GM19324 (cell line): ENCODE measurements at regions not wholly inside any gene's neighbourhood (a gene's known extent, or its start where the extent isn't known, plus 50 kb on each side); places are given as distances from the start of the nearest gene placed in this dataset.
"Not testable (repeated sequence)": the region's sequence is repeated elsewhere in the genome, so short reads cannot be mapped to it uniquely, and the experiment has no call there.

Experiments used
- ATAC-seq: cut with Tn5 transposase; IDR thresholded peaks from one replicate; pipeline ENCODE4 v1.9.1; 2021; ENCODE audit warnings: mild to moderate bottlenecking, moderate library complexity; ENCODE audit not compliant: unreplicated experiment, low FRiP score

DNA sequence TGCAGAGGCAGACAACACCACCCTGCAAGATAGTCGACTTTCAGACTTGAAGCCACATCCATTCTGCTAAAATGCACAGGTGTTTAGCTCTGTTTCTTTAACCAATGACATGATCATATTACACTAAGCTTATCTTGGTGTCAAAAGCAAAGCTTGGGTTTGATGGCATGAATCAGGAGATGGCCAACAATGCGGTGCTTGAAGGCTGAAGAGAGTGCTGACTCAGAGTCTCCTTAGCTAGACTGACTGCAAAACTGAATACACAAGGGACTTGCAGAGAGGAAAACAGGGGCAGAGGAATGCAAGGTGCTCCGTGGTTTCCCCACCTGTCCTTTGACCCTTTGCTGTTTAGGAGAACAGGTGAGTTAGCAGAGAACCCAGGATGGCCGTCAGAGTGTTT lies 262.6 kb downstream of the SIPA1L2 start:
- no peak for ATAC-seq

DNA sequence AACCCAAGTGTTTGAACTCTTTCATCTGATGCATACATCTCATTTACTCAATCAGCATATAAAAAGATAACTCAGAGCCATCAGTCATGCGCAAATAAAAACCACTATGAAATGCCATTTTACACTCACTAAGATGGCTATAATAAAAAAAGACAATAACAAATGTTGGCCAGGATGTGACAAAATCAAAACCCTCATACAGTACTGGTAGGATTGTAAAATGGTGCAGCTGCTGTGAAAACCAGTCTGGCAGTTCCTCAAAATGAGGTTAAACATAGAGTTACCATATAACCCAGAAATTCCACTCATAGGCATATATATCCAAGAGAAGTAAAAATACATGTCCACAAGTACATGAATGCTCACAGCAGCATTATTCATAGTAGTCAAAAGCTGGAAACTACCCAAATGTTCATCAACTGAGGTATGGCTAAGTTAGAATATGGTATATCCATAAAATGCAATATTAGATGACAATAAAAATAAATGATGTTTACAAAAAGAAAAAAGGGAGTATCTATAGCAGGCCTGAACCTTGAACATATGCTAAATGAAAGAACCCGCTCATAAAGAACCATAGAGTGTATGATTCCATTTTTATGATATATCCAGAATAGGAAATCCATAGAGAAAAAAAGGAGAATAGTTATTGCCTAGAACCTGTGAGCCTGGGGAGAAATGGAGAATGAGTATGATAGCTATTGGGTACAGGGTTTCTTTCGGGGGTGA lies 265.1 kb downstream of the SIPA1L2 start:
- ATAC-seq = no peak

DNA sequence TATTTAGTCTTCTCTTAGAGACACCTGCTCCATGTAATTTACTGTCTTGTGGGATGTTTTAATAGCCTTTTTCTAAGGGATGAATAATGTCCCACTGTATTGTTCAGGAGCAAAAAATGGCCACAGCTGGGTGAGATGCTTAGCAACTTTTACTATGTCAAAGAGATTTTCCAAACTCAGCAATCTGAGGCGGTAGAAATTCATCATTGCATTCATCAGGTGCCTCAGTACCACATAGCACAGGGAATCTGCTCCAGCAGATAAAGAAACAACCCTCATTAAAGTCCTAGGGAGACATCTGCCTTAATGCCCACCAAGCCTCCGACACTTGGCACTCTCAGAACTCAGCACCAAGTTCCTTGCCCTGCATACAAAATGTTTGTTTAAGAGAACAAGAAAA lies 266.9 kb downstream of the SIPA1L2 start:
- ATAC-seq = no peak

DNA sequence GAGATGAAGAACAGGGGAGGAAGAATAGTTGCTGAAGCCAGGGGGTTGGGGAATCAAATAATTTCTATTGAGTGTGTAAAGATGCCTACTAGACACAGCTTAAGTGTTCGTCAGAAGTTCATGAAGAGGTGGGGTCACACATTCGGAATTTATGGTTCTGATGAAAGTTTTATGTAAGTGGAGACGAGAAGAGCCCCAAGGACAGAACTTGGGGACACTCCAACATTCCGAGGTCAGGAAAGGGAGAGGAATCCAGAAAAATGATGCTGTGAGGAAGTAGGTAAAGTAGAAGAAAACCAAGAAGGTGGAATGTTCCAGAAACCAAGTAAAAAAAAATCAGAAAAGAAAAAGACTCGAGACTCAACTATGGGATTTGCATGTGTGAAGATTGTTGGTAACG lies 272.5 kb downstream of the SIPA1L2 start:
- no peak for ATAC-seq

DNA sequence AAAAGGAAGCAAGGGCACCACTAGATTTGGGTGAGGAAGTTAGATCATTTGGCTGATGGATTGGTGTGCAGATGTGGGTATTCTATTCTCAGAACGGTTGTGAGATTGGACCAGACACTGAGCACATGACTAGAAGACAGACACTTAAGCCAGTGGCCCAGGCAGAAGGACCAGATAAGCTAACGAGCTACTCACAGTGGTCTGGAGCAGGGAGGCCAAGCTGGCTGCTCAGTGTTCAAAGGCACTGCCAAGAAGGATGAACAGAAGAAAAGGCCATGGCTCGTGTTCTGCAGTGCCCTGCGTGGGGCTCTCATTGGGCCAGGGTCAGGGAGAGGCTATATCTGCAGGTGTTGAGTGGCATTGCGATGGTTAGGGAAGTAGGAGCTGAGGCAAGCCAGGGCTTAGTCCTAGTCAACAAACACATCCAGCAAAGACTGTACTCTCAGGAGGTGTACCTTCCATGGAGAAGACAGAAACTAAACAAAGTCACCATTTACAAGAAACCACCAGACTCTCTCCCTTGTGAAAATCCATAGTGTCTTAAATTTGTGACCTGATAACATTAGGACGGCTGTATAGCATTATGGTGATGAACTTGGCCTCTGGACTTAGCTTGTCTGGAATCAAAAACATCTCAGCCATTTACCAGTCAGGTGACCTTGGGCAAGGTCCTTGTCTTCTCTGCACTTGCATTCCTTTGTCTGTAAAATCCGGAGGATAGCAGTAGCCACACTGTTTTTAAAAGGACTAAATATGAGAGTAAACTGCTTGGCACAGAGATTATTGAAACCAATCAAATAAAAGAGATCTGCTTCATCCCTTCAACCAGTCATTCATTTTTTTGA lies 274.5 kb downstream of the SIPA1L2 start:
- ATAC-seq = no peak

DNA sequence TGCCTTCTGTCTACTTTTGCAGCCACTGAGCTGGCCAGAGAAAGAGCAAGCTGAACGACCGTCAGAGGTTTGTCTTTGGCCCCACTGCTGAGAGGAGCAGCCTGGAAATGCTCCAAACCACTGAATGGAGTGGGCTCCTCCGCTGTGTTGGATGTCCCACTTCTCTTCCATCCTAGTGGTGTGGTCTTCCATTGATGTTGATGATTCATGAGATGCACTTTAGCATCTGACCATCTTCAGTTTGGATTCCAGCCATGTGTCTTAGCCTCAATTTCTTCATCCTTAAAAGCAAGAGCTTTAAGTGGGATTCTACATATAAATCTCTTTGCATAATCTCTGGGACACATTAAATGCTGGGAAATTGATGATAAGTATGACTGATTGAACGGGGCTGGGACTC lies 276.9 kb downstream of the SIPA1L2 start:
- no peak for ATAC-seq

DNA sequence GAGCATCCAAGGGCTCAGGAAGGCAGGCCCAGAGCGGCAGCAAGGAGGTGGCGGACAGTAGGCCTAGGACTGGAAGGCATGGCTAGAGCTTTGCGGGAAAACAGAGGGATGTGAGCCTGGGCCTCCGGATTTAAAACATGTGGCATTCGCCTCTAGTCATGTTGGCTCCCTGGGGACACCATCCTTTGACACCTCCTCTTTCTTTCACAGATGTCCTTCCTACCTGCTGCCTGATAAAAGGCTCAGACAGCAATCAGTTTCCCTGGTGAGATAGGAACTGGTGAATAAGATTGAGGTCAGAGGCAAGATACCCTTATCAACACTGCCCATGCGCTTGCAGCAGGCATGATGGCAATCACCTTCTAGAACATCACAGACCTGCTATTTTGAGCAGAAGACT lies 277.6 kb downstream of the SIPA1L2 start:
- ATAC-seq = no peak

DNA sequence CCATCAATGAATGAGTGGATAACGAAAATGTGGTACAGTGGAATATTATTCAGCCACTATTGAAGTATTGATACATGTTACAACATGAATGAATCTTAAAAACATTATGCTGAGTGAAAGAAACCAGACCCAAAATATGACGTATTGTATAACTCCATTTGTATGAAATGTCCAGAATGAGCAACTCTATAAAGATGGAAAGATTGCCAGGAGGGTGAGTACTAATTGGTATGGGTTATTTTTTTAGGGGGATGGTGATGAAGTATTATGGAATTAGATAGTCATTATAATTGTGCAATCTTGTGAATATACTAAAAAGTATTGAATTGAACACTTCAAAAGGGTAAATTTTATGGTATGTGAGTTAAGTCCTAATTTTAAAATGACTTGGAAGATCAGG lies 278.6 kb downstream of the SIPA1L2 start:
- no peak for ATAC-seq

DNA sequence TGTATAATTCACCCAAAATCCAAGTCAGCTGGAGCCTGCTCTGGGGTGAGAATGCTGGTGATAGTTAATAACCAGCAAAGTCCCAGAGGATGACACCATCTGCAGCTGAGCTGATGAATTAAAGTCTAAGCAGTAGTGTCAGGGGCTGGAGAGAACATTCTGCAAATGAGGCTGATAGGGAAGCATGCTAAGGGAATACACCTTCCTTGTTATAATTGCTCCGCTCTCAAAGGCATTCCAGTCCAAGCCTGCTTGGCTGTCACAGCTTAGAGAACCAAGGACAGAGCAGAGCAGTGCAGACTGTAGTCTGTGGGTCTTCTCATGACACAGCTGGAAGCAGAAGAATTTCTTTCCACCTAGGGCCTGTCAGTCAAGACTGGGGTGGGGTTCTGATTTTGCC lies 283.1 kb downstream of the SIPA1L2 start:
- ATAC-seq = no peak

DNA sequence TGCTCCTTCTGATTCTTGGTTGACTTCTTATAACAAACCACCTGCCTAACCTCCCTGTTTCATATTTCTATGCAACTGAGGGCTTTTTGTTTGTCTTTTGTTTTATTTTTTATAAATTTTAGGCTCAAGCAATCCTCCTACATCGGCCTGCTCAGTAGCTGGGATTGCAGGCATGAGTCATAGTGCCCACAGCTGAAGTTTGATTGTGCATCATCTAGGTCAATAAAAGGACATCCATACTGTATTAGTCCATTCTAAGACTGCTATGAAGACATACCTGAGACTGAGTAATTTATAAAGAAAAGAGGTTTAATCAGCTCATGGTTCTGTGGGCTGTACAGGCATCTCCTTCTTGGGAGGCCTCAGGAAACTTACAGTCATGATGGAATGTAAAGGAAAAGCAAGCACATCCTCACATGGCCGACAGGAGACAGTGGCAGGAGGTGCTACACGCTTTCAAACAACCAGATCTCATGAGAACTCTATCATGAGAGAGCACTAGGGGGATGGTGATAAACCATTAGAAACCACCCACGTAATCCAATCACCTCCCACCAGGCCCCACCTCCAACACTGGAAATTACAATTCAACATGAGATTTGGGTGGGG lies 285.0 kb downstream of the SIPA1L2 start:
- no peak for ATAC-seq

DNA sequence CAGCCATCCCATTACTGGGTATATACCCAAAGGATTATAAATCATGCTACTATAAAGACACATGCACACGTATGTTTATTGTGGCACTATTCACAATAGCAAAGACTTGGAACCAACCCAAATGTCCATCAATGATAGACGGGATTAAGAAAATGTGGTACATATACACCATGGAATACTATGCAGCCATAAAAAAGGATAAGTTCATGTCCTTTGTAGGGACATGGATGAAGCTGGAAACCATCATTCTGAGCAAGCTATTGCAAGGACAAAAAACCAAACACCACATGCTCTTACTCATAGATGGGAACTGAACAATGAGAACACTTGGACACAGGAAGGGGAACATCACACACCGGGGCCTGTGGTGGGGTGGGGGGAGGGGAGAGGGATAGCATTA lies 285.7 kb downstream of the SIPA1L2 start:
- ATAC-seq = not testable (repeated sequence)

DNA sequence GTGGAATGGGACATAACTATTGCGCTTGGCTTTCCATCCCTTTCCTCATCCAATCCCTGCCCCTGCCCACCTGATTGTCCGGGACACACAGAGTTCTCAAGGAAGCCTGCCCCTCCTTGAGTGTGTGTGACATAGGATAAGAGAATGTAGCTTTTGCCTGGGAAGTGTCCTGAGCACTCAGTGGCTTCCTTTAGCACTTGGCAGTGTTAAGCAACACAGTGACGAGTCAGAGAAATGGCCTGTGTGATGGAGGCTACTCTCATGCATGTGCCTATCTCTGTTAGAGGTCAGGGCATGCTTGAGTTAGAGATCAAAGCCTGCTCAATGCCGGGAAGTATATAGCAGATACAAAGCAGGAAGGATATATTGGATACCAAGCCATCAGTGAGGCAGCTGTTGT lies 289.5 kb downstream of the SIPA1L2 start:
- no peak for ATAC-seq

DNA sequence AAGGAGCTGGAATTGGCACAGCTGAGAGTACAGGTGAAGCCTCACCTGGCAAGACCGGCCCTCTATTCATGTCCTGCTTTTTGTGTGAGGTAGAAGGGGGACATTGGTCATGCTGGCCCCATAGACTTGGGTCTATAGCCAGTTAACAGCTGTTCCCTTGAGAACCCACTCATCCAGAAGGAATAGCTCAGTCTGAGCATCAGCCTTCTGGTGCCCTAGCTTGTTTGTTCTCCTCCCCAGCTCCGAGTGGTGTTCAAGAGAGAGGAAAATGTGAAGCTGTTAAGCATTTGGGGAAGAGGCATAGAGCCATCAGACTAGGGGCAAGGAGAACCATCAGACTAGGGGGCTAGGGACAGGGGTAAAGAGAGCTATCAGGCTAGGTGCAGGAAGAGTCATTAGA lies 290.9 kb downstream of the SIPA1L2 start:
- no peak for ATAC-seq

DNA sequence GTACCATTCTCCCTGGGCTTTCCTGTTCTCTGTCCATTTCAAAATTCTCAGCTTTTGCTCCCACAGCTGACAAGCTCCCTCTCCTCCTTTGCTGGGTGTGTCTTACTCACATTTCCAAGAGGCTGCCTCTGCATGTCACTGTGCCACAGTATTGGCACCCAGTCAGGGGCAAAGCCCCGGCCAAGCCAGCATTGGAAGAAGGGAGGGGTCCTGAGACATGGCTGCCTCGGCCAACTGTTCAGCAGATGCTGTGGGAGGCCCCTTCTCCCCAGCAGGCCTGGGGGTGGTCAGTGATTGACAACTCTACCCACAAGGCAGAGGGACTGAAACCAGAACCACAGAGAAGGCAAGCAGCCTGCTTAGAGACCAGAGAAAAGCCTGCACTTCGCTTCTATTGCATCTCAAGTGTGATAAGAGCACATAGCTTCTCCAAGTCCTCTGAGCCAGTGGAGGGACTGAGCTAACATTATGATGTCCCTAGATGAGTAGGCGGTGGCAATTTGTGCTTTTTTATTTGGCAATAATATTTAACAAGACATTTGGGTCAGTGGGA lies 294.1 kb downstream of the SIPA1L2 start:
- no peak for ATAC-seq

DNA sequence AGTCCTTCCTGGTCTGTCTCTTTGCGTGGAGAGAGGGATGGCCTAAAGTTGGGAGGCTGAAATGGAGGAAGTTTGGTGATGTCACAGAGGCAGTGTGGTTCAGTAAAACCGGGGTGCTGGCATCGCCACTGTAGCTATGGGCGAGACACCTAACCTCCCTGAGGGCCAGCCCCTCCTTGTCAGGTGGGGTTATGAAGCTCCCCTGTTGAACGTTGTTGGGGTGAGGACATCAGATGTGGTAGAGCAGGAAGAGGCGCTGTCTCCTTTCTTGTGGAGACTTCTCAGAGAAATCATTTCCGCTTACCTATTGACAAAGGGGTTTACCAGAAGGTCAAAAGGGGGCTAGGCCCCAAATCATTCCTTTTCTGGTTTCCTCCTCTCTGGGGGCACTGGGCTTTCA lies 294.7 kb downstream of the SIPA1L2 start:
- no peak for ATAC-seq

DNA sequence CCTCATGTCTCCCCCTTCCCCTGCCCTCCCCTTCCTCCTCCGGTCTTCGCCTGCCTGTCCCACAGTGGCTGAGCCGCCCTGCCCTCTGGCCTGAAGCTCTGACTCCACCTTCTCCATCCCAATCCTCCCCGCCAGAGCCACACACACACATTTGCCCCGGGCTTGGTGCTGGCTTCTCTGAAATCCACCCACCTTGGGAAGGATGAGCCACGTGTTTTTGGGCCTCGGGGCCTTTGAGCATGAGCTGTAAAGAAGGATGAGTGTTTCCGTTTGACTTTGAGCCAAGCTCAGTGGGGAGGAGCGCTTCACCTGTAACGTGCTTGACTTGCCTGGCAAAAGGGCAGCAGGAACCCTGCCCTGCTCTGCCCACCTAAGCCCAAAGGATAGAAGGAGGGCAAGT lies 295.1 kb downstream of the SIPA1L2 start:
- ATAC-seq = no peak

DNA sequence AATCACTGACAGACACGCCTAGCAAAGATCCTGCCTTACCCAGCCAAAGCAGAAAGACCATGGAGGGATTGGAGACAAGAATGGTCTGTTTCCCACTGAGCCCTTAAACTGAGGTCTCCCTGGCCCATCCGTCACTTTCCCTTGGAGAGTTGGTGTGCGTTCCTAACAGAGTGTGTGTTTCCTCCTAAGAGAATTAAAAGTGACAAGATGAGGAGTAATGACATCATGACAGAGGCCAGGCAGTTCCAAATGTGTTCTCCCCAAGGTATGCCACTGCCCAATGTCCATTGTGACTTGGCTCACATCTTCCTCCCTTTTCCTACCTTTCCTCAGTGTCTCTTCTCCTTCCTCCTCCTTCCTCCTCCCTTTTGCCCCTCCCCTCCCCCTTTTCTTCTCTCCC lies 295.7 kb downstream of the SIPA1L2 start:
- no peak for ATAC-seq

DNA sequence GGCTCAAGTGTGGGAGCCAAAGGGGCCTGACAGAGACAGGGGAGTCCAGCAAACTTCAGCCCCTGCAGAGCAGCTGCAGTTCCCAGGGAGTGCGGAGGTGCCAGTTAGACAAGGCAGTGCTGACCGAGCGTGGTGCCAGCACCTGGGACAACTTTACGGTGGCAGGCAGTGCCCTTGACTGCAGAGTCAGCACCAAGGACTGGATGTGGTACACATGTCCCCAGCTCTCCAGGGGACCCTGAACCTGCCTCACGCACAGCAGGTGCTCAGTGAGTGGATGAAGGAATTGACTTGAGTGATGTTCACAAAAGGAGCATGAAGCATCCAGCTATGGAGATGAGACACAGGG lies 296.5 kb downstream of the SIPA1L2 start:
- ATAC-seq = no peak

DNA sequence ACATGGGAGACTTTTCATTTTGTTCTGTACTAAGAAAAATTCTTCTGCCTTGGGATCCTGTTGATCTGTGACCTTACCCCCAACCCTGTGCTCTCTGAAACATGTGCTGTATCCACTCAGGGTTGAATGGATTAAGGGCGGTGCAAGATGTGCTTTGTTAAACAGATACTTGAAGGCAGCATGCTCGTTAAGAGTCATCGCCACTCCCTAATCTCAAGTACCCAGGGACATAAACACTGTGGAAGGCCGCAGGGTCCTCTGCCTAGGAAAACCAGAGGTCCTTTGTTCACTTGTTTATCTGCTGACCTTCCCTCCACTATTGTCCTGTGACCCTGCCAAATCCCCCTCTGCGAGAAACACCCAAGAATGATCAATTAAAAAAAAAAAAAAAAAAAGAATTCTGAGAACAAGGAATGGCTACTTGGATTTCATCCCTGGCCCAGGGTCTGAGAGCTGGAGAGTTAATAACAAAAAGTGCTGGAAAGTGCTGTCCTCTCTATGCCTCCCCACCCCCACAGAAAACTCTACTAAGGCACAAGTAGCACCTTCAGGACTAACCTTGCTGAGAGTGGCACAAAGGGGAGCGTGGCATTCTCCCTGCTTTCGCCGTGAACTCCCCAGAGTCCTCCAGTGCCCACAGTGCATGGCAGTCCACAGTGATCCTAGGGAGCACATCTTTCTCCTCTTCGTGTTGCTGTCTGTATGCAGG lies 297.1 kb downstream of the SIPA1L2 start:
- ATAC-seq = not testable (repeated sequence)

DNA sequence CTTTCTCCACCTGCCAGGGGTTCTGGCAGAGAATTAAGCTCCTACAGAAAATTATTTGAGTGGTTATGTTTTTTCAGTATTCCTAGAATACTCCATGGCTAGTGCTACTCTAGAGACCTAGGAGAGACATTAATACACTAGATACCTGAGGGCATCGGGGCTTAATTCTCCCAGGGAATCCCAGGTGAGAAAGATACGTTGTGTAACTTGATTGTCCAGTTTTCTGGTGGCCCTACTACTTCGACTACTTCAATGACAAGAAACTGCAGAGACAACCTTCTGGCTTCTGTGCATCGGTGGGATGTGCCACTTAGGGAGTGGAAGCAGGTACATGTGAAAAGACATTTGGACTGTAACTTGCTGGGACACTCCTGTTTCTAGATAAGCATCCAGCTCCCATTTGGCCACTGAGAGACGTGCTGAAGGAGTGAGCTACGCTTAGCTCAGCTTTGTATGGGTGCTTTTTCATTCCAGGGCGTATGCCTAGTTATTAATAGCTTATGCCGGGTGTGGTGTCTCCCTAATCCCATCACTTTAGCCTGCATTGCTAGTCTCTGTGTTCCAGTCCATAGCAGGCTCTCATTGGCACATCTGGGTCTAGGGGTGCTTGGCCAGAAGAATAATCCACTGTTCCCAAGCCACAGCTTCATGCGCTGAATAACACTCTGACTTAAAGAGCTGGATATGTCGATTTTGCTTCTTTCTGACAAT lies 300.7 kb downstream of the SIPA1L2 start:
- no peak for ATAC-seq
